NB4 (cell line): ENCODE measurements at regions not wholly inside any gene's neighbourhood (a gene's known extent, or its start where the extent isn't known, plus 50 kb on each side); places are given as distances from the start of the nearest gene placed in this dataset.

ENCODE experiments used
- CTCF ChIP-seq: IDR thresholded peaks from one replicate; pipeline ENCODE4 v1.5.1; 2012; ENCODE audit warnings: low read depth, low read length
- MAX ChIP-seq: IDR thresholded peaks from 2 replicates; pipeline ENCODE4 v1.6.1; 2011; ENCODE audit warnings: low read depth, low read length
- MYC ChIP-seq: IDR thresholded peaks from 2 replicates; pipeline ENCODE4 v1.6.1; 2011; ENCODE audit warnings: low read depth, low read length
- POLR2A ChIP-seq: IDR thresholded peaks from 2 replicates; pipeline ENCODE4 v1.6.1; 2011; ENCODE audit warnings: mild to moderate bottlenecking; ENCODE audit not compliant: insufficient read length; ENCODE audit errors: extremely low read depth

GRCh38 chr7:131148258-131148657 lies 179.4 kb upstream of the MKLN1 start:
- TF ChIP-seq CTCF (no peak), POLR2A (no peak), MAX (no peak), MYC (no peak)
